ENCODE measurements at regions not wholly inside any gene's neighbourhood (a gene's known extent, or its start where the extent isn't known, plus 50 kb on each side); places are given as distances from the start of the nearest gene placed in this dataset.

DNA sequence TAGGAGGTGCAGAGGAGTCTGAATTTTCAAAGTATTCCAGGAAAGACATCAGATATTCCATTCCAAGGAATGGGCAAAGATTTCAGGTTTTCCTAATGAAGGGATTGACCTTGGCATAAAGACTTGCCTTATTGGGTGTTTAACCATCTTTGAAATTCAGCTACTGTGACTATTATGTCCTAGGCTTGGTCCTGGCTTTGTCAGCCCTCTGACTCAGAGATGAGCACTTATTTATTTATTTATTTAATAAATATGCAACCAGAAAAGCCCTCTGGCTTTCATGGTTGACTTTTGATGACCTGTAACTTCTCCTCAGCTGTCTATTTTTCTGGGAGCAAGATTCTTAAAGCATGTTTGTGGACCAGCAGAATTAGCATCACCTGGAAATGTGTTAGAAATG, 455.1 kb downstream of the KIF2B start:
- no peak for TF ChIP-seq YY1 (IDR thresholded peaks at IDR 0.05; ENCODE audit: low read depth)
- TF ChIP-seq EP300 (IDR thresholded peaks at IDR 0.05; ENCODE audit: borderline replicate concordance), result no peak
- TF ChIP-seq, protein P1, sequence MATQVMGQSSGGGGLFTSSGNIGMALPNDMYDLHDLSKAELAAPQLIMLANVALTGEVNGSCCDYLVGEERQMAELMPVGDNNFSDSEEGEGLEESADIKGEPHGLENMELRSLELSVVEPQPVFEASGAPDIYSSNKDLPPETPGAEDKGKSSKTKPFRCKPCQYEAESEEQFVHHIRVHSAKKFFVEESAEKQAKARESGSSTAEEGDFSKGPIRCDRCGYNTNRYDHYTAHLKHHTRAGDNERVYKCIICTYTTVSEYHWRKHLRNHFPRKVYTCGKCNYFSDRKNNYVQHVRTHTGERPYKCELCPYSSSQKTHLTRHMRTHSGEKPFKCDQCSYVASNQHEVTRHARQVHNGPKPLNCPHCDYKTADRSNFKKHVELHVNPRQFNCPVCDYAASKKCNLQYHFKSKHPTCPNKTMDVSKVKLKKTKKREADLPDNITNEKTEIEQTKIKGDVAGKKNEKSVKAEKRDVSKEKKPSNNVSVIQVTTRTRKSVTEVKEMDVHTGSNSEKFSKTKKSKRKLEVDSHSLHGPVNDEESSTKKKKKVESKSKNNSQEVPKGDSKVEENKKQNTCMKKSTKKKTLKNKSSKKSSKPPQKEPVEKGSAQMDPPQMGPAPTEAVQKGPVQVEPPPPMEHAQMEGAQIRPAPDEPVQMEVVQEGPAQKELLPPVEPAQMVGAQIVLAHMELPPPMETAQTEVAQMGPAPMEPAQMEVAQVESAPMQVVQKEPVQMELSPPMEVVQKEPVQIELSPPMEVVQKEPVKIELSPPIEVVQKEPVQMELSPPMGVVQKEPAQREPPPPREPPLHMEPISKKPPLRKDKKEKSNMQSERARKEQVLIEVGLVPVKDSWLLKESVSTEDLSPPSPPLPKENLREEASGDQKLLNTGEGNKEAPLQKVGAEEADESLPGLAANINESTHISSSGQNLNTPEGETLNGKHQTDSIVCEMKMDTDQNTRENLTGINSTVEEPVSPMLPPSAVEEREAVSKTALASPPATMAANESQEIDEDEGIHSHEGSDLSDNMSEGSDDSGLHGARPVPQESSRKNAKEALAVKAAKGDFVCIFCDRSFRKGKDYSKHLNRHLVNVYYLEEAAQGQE (IDR thresholded peaks at IDR 0.05; ENCODE audit: low read depth), result no peak
- TF ChIP-seq, protein P2, sequence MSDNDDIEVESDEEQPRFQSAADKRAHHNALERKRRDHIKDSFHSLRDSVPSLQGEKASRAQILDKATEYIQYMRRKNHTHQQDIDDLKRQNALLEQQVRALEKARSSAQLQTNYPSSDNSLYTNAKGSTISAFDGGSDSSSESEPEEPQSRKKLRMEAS (IDR thresholded peaks at IDR 0.05), result no peak
- TF ChIP-seq RAD21 (IDR thresholded peaks at IDR 0.05; ENCODE audit: low read depth), result no peak
- no peak for TF ChIP-seq TAF1 (IDR thresholded peaks at IDR 0.05; ENCODE audit: low read depth)
- TF ChIP-seq EGR1 (IDR thresholded peaks at IDR 0.05), result no peak
- TF ChIP-seq CREB1 (IDR thresholded peaks at IDR 0.05; ENCODE audit: low read depth), result no peak
- no peak for TF ChIP-seq USF1 (IDR thresholded peaks at IDR 0.05)
- TF ChIP-seq CEBPB (IDR thresholded peaks at IDR 0.05), result no peak
- no peak for TF ChIP-seq FOXM1 (IDR thresholded peaks at IDR 0.05; ENCODE audit: borderline replicate concordance, low read depth)

Measured in Ishikawa (cell line).